Lung (tissue), 11 donors: ENCODE measurements at regions not wholly inside any gene's neighbourhood (a gene's known extent, or its start where the extent isn't known, plus 50 kb on each side); places are given as distances from the start of the nearest gene placed in this dataset.

Source experiments
- ATAC-seq: fragments of 200-7000 bp; cut with Tn5 transposase; one replicate; pipeline ENCODE4 v1.9.1; 2020; ENCODE audit warnings: moderate number of reproducible peaks; ENCODE audit not compliant: insufficient read depth, low FRiP score
- DNase-seq, 3 donors: peaks; one replicate each; pipeline ENCODE4 v3.0.0-alpha.2; 2013 to 2017
- H3K27ac ChIP-seq, 2 donors: one replicate each; pipeline ENCODE4 v1.5.1; 2013; ENCODE audit warnings: mild to moderate bottlenecking in 2 of 2, moderate library complexity in 2 of 2, control low read depth in 1 of 2, inconsistent platforms in 1 of 2, low read depth in 1 of 2, low read length in 1 of 2
- H3K27me3 ChIP-seq, 3 donors: one replicate each; pipeline ENCODE4 v1.5.1; 2013; ENCODE audit warnings: low read length in 2 of 3; ENCODE audit not compliant: control insufficient read depth in 3 of 3, insufficient read depth in 3 of 3
- H3K36me3 ChIP-seq, 4 donors: one replicate each; pipeline ENCODE4 v1.5.1; 2013; ENCODE audit warnings: low read length in 4 of 4, mild to moderate bottlenecking in 1 of 4, moderate library complexity in 1 of 4; ENCODE audit not compliant: control insufficient read depth in 4 of 4, insufficient read depth in 4 of 4
- H3K4me1 ChIP-seq, 5 donors: one replicate each; pipeline ENCODE4 v1.5.1; 2013; ENCODE audit warnings: low read length in 5 of 5, mild to moderate bottlenecking in 2 of 5, moderate library complexity in 1 of 5; ENCODE audit not compliant: control insufficient read depth in 5 of 5, insufficient read depth in 5 of 5
- H3K4me3 ChIP-seq: one replicate; pipeline ENCODE4 v1.5.1; 2013; ENCODE audit warnings: mild to moderate bottlenecking, control low read depth, moderate library complexity
- H3K9ac ChIP-seq, 2 donors: one replicate each; pipeline ENCODE4 v1.5.1; 2013; ENCODE audit warnings: low read length in 2 of 2, control low read depth in 1 of 2; ENCODE audit not compliant: insufficient read depth in 1 of 2
- H3K9me3 ChIP-seq, 4 donors: one replicate each; pipeline ENCODE4 v1.5.1; 2013; ENCODE audit warnings: low read length in 3 of 4, mild to moderate bottlenecking in 1 of 4, moderate library complexity in 1 of 4; ENCODE audit not compliant: control insufficient read depth in 4 of 4, insufficient read depth in 3 of 4
- WGBS, 2 donors: extraction: QIAGEN DNeasy Blood & Tissue Kit; methylation state at CpG; one replicate each; pipeline ENCODE4 v1.1.7; 2013; 5-methylcytosine and 5-hydroxymethylcytosine counted together
- TF ChIP-seq, protein P1 (sequence below): IDR thresholded peaks from 2 replicates; pipeline ENCODE4 v1.5.1; 2012; ENCODE audit warnings: mild to moderate bottlenecking; ENCODE audit errors: control extremely low read depth, extremely low read depth
- donor health status: control.
- donor health status: control.
- donor health status: Bipolar disorder and iron deficiency.
- donor health status: healthy.
- donor health status: DM: yes; HTN: yes; CAD: no.

DNA sequence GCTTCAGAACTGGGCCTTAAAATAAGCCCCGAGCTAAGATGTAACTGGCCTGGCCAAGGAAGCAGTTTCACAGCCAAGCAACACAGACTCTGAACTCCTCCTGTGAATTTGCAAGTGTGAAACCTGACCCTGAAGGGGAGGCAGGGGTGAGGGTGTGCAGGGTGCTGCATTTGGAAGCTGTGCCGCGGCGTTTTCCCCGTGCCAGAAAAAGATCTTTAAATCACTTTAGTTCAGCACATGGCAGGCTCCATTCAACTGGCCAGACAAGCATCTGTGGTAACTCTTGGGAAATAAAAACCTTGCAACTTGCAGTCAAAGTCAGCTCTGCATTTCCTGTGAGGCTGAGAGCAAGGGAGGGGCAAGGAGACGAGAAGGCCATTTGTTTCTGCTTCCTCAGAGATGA lies 209.3 kb upstream of the SOX11 start:
- 2 to 9% methylated on average over 6 of the region's 6 CpGs for WGBS, 2 donors
- Histone ChIP-seq H3K36me3 (no peaks in the 10 kb centered on the region), H3K9me3 (no peaks in the 10 kb centered on the region), H3K4me3 (no peak overlapping the region), H3K27ac (no peak overlapping the region), H3K9ac (peak overlapping the region in 1 of 2 donors; percentile 23), H3K4me1 (peaks cover 0 to 19% (median 5%) of the 10 kb centered on the region in 5 donors), H3K27me3 (no peaks in the 10 kb centered on the region)
- no peak for ATAC-seq
- peak; percentile 69 to 90 (median 82) for DNase-seq
- TF ChIP-seq, protein P1, sequence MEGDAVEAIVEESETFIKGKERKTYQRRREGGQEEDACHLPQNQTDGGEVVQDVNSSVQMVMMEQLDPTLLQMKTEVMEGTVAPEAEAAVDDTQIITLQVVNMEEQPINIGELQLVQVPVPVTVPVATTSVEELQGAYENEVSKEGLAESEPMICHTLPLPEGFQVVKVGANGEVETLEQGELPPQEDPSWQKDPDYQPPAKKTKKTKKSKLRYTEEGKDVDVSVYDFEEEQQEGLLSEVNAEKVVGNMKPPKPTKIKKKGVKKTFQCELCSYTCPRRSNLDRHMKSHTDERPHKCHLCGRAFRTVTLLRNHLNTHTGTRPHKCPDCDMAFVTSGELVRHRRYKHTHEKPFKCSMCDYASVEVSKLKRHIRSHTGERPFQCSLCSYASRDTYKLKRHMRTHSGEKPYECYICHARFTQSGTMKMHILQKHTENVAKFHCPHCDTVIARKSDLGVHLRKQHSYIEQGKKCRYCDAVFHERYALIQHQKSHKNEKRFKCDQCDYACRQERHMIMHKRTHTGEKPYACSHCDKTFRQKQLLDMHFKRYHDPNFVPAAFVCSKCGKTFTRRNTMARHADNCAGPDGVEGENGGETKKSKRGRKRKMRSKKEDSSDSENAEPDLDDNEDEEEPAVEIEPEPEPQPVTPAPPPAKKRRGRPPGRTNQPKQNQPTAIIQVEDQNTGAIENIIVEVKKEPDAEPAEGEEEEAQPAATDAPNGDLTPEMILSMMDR: no peak

DNA sequence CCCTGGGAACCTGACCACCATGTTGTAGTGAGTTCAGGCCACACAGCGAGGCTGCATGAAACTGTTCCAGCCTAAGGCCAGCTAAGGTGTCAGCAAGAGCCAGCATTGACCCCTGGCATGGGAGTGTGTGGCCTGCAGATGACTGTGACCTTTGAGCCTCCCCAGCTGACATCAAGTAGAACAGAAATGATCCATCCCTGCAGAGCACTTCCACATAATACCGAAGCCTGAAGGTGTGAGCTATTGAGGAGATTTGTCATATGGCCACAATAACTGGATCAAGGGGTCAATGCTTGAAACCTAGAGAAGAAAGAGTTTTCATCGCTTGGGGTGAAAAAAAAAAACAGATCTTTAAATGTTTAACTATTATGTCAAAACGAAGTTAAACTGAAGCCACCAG lies 207.3 kb upstream of the SOX11 start:
- ATAC-seq: no peak
- WGBS, 2 donors: 87 to 89% methylated on average over 4 of the region's 4 CpGs
- TF ChIP-seq, protein P1: no peak
- Histone ChIP-seq H3K9me3 (peaks cover 0 to 3% (median 0%) of the 10 kb centered on the region in 4 donors), H3K9ac (no peak overlapping the region), H3K4me1 (peaks cover 0 to 12% (median 5%) of the 10 kb centered on the region in 5 donors), H3K27ac (no peak overlapping the region), H3K36me3 (no peaks in the 10 kb centered on the region), H3K4me3 (no peak overlapping the region), H3K27me3 (no peaks in the 10 kb centered on the region)
- DNase-seq: no peak

DNA sequence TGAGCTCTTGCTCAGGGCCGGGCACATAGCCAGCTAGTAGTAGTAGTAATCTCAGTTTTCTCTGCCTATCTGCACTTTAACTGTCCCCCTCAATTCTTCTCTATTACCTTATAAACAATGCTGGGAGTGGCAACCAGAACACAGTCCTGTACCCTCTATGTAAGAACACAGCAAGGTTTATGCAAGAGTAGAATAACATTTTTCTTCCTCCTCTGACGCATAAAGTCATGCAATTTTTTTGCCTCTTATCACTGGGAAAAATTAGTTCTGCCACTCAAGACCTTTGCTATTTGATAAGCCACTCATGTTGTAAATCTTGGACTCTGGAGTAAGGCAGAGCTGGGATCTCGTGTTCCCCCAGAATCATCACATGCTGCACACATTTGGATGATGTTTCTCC lies 200.7 kb upstream of the SOX11 start:
- Histone ChIP-seq H3K4me3 (no peak overlapping the region), H3K36me3 (no peaks in the 10 kb centered on the region), H3K27ac (no peak overlapping the region), H3K4me1 (peaks cover 0 to 12% (median 0%) of the 10 kb centered on the region in 5 donors), H3K27me3 (no peaks in the 10 kb centered on the region), H3K9ac (no peak overlapping the region), H3K9me3 (peaks cover 0 to 3% (median 0%) of the 10 kb centered on the region in 4 donors)
- TF ChIP-seq, protein P1: no peak
- 57 to 67% methylated on average over 3 of the region's 3 CpGs for WGBS, 2 donors
- peak in 1 of 3 donors; percentile 20 for DNase-seq
- ATAC-seq: no peak

DNA sequence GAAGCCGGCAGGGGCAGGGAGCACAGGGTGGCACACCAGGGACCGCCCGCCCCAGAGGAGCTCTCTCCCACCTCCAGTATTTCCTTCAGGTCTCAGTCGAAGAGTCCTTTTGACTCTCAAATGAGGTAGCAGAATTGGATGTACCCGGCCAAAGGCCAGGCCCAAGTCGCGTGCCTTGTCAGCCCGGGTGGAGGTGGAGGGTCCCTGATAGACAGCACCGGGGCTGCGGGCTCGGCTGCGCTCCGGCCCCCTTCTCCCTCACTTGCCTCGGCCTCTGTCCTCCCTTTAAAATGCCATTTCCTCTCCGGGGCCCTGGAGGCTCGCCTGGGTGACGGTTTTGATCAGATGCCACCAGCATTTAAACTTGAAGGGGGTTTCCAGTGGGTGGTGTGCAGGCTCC lies 198.9 kb upstream of the SOX11 start:
- TF ChIP-seq, protein P1: no peak
- WGBS, 2 donors: 92% methylated on average over 17 of the region's 17 CpGs
- no peak for DNase-seq

More for the DNA sequence above, 198.9 kb upstream of the SOX11 start:
- H3K27me3 ChIP-seq: no peaks in the 10 kb centered on the region
- H3K4me3 ChIP-seq: no peak overlapping the region
- peaks cover 0 to 12% (median 0%) of the 10 kb centered on the region in 5 donors for H3K4me1 ChIP-seq
- H3K36me3 ChIP-seq: no peaks in the 10 kb centered on the region
- ATAC-seq: no peak
- peaks cover 0 to 3% (median under 1%) of the 10 kb centered on the region in 4 donors for H3K9me3 ChIP-seq
- no peak overlapping the region for H3K27ac ChIP-seq
- H3K9ac ChIP-seq: no peak overlapping the region
